SK-N-SH (cell line): ENCODE measurements at regions not wholly inside any gene's neighbourhood (a gene's known extent, or its start where the extent isn't known, plus 50 kb on each side); places are given as distances from the start of the nearest gene placed in this dataset.

Experiments used
- CTCF ChIA-PET: fragments of 300-600, 350-600 bp; formaldehyde crosslinking; extraction: SDS; loops from one replicate; lab custom pipeline; 2021; lab: Yijun Ruan, JAX
- POLR2A ChIA-PET: fragments of 350-600 bp; sonication (Branson Sonifier 250); formaldehyde crosslinking; extraction: SDS; loops from one replicate; lab custom pipeline; 2020; ENCODE audit warnings: antibody characterized with exemption, inconsistent platforms; lab: Yijun Ruan, JAX
- DNase-seq: peaks from one replicate; pipeline ENCODE4 v3.0.0; 2012
- H2AFZ ChIP-seq: fragments of 200-600 bp; sonication (generic); 2 replicates; pipeline ENCODE4 v1.8.1; 2016; ENCODE audit warnings: antibody characterized with exemption, mild to moderate bottlenecking, low read depth
- H3F3A ChIP-seq: fragments of 200-600 bp; sonication (generic); replicated peaks from 2 replicates; pipeline ENCODE3; 2016; ENCODE audit warnings: antibody characterized with exemption, mild to moderate bottlenecking; ENCODE audit not compliant: insufficient read depth
- H3K27ac ChIP-seq, 2 experiments: fragments of 200-500 bp in 1 of 2; fragments of 200-600 bp in 1 of 2; sonication (Bioruptor generic) in 1 of 2; sonication (generic), shearing (Covaris generic) in 1 of 2; 2 replicates each; pipeline versions ENCODE4 v1.5.1 to v1.6.1; 2014 to 2016; ENCODE audit warnings: low read depth in 2 of 2, inconsistent platforms in 1 of 2, low read length in 1 of 2, mild to moderate bottlenecking in 1 of 2, mixed read lengths in 1 of 2
- H3K27me3 ChIP-seq: fragments of 200-600 bp; sonication (generic), shearing (Covaris generic); 2 replicates; pipeline ENCODE4 v1.6.1; 2016; ENCODE audit warnings: mixed run types; ENCODE audit not compliant: insufficient read depth
- H3K36me3 ChIP-seq, 2 experiments: fragments of 200-500 bp in 1 of 2; fragments of 200-600 bp in 1 of 2; sonication (Bioruptor generic) in 1 of 2; sonication (generic) in 1 of 2; replicated peaks in 1 of 2; 2 replicates each; pipeline versions ENCODE3 to v1.5.1; 2014 to 2016; ENCODE audit warnings: low read length in 1 of 2, mild to moderate bottlenecking in 1 of 2; ENCODE audit not compliant: insufficient read depth in 2 of 2, control insufficient read depth in 1 of 2
- H3K4me1 ChIP-seq, 2 experiments: fragments of 200-500 bp in 1 of 2; fragments of 200-600 bp in 1 of 2; sonication (Bioruptor generic) in 1 of 2; sonication (generic), shearing (Covaris generic) in 1 of 2; 2 replicates each; pipeline versions ENCODE4 v1.5.1 to v1.6.1; 2014 to 2016; ENCODE audit warnings: low read depth in 1 of 2, low read length in 1 of 2, mixed run types in 1 of 2; ENCODE audit not compliant: insufficient read depth in 2 of 2, control insufficient read depth in 1 of 2
- H3K4me2 ChIP-seq: fragments of 200-600 bp; sonication (generic), shearing (Covaris generic); 2 replicates; pipeline ENCODE4 v1.6.1; 2017; ENCODE audit warnings: mixed run types
- H3K4me3 ChIP-seq, 2 experiments: fragments of 200-500 bp in 1 of 2; fragments of 200-600 bp in 1 of 2; sonication (Bioruptor generic) in 1 of 2; sonication (generic), shearing (Covaris generic) in 1 of 2; 2 replicates each; pipeline versions ENCODE4 v1.5.1 to v1.8.1; 2014 to 2016; ENCODE audit warnings: low read depth in 2 of 2, inconsistent platforms in 1 of 2, low read length in 1 of 2, mild to moderate bottlenecking in 1 of 2, mixed read lengths in 1 of 2, moderate library complexity in 1 of 2
- H3K79me2 ChIP-seq: fragments of 200-600 bp; sonication (generic); 2 replicates; pipeline ENCODE4 v1.8.1; 2017; ENCODE audit warnings: mild to moderate bottlenecking; ENCODE audit not compliant: insufficient read depth
- H3K9ac ChIP-seq: fragments of 200-600 bp; sonication (generic); 2 replicates; pipeline ENCODE4 v1.6.1; 2017; ENCODE audit warnings: mixed run types
- H3K9me2 ChIP-seq: fragments of 200-600 bp; sonication (generic); 2 replicates; pipeline ENCODE4 v1.6.1; 2017; ENCODE audit warnings: mixed run types
- H3K9me3 ChIP-seq: fragments of 200-600 bp; sonication (generic); 2 replicates; pipeline ENCODE4 v1.6.1; 2017; ENCODE audit warnings: mixed run types, mild to moderate bottlenecking, moderate library complexity
- H4K20me1 ChIP-seq: fragments of 200-600 bp; sonication (generic); 2 replicates; pipeline ENCODE4 v1.6.1; 2017; ENCODE audit warnings: mild to moderate bottlenecking, mixed run types; ENCODE audit not compliant: insufficient read depth
- CHD2 ChIP-seq: fragments of 150-350 bp; IDR thresholded peaks from 2 replicates; pipeline ENCODE4 v1.6.1; 2018; ENCODE audit warnings: low read length; ENCODE audit not compliant: partially characterized antibody
- CTCF ChIP-seq: fragments of 200-600 bp; sonication (generic); IDR thresholded peaks from 2 replicates; pipeline ENCODE4 v1.6.1; 2017; ENCODE audit warnings: antibody characterized with exemption, mild to moderate bottlenecking, moderate library complexity
- ELF1 ChIP-seq: IDR thresholded peaks from 2 replicates; pipeline ENCODE4 v1.4.0; 2012
- FOSL2 ChIP-seq: IDR thresholded peaks from 2 replicates; pipeline ENCODE4 v1.4.0; 2012; ENCODE audit warnings: low read depth, mild to moderate bottlenecking, moderate library complexity, borderline replicate concordance
- GABPA ChIP-seq: IDR thresholded peaks from 2 replicates; pipeline ENCODE4 v1.4.0; 2012; ENCODE audit warnings: low read depth, mild to moderate bottlenecking
- GATA2 ChIP-seq: sonication (generic); formaldehyde crosslinking; IDR thresholded peaks from 2 replicates; pipeline ENCODE4 v1.5.0; 2020; ENCODE audit warnings: mild to moderate bottlenecking, missing genetic modification reagents
- MEF2A ChIP-seq: IDR thresholded peaks from 2 replicates; pipeline ENCODE4 v1.4.0; 2012; ENCODE audit warnings: low read depth, borderline replicate concordance
- MXI1 ChIP-seq: IDR thresholded peaks from 2 replicates; pipeline ENCODE4 v1.6.1; 2012; ENCODE audit warnings: mild to moderate bottlenecking, low read depth, low read length, improper control_type of control experiment
- NRF1 ChIP-seq: IDR thresholded peaks from 2 replicates; pipeline ENCODE4 v1.6.1; 2012; ENCODE audit warnings: low read depth, mild to moderate bottlenecking, low read length
- PBX3 ChIP-seq: IDR thresholded peaks from 2 replicates; pipeline ENCODE4; 2012
- RCOR1 ChIP-seq: fragments of 150-350 bp; IDR thresholded peaks from 2 replicates; pipeline ENCODE4 v1.6.1; 2017; ENCODE audit warnings: antibody characterized with exemption, low read length
- REST ChIP-seq: IDR thresholded peaks from 2 replicates; pipeline ENCODE4 v1.6.1; 2012; ENCODE audit warnings: mild to moderate bottlenecking, low read depth, low read length, moderate library complexity
- RFX5 ChIP-seq: IDR thresholded peaks from 2 replicates; pipeline ENCODE4 v1.6.1; 2012; ENCODE audit warnings: mild to moderate bottlenecking, improper control_type of control experiment, low read length
- RXRA ChIP-seq: IDR thresholded peaks from 2 replicates; pipeline ENCODE4 v1.4.0; 2012; ENCODE audit warnings: low read depth, mild to moderate bottlenecking, borderline replicate concordance
- SIN3A ChIP-seq: IDR thresholded peaks from 2 replicates; pipeline ENCODE4 v1.6.1; 2012; ENCODE audit warnings: low read depth, mild to moderate bottlenecking, low read length, moderate library complexity, borderline replicate concordance
- TCF12 ChIP-seq: IDR thresholded peaks from 2 replicates; pipeline ENCODE4 v1.4.0; 2012
- TEAD4 ChIP-seq: IDR thresholded peaks from 2 replicates; pipeline ENCODE4 v1.4.0; 2012; ENCODE audit warnings: mild to moderate bottlenecking, borderline replicate concordance; ENCODE audit not compliant: insufficient read depth
- USF2 ChIP-seq: fragments of 150-350 bp; IDR thresholded peaks from 2 replicates; pipeline ENCODE4 v1.6.1; 2017; ENCODE audit warnings: antibody characterized with exemption, low read length, low read depth, borderline replicate concordance
- ZBTB33 ChIP-seq: IDR thresholded peaks from 2 replicates; pipeline ENCODE4 v1.4.0; 2012; ENCODE audit warnings: low read depth, borderline replicate concordance
- WGBS: methylation state at CpG from one replicate; pipeline ENCODE4 v1.1.6; 2017; ENCODE audit warnings: low lambda C conversion rate; 5-methylcytosine and 5-hydroxymethylcytosine counted together

GRCh38 chr15:70291305-70292075, 193.8 kb upstream of the TLE3 start (continued):
- no peak for TF ChIP-seq NRF1
- TF ChIP-seq MXI1 = no peak
- no peak for TF ChIP-seq CTCF
- no peak for TF ChIP-seq TEAD4
- TF ChIP-seq USF2 = no peak
- TF ChIP-seq RCOR1 = no peak
- no peak for TF ChIP-seq REST
- no peak for TF ChIP-seq RFX5
- no peak for TF ChIP-seq TCF12

GRCh38 chr15:70290708-70291107, 193.0 kb upstream of the TLE3 start:
- H3K4me2 ChIP-seq = no peak overlapping the region
- POLR2A ChIA-PET = no interaction called here
- peaks cover 0 to 51% of the 10 kb centered on the region in 2 experiments; a peak in 1 of 4 replicates for H3K4me1 ChIP-seq
- DNase-seq = no peak
- H3K9me3 ChIP-seq = no peaks in the 10 kb centered on the region
- peak overlapping the region in 1 of 2 experiments; percentile 71; a peak in 2 of 4 replicates for H3K27ac ChIP-seq
- no peaks in the 10 kb centered on the region for H3F3A ChIP-seq
- CTCF ChIA-PET = no interaction called here
- WGBS = 96% methylated on average over 6 of the region's 6 CpGs
- no peak for TF ChIP-seq USF2
- no peak for TF ChIP-seq CHD2
- no peak for TF ChIP-seq RCOR1
- TF ChIP-seq NRF1 = no peak
- TF ChIP-seq SIN3A = no peak
- TF ChIP-seq MEF2A = no peak
- TF ChIP-seq ZBTB33 = no peak
- TF ChIP-seq FOSL2 = no peak
- TF ChIP-seq ELF1 = no peak
- no peak for TF ChIP-seq GABPA
- TF ChIP-seq PBX3 = no peak
- TF ChIP-seq GATA2 (CRISPR knock-in tag) = no peak
- no peak for TF ChIP-seq RXRA
- H4K20me1 ChIP-seq = no peaks in the 10 kb centered on the region
- no peak overlapping the region for H3K9ac ChIP-seq
- H2AFZ ChIP-seq = no peak overlapping the region
- no peaks in the 10 kb centered on the region for H3K36me3 ChIP-seq
- H3K79me2 ChIP-seq = no peaks in the 10 kb centered on the region
- no peaks in the 10 kb centered on the region for H3K9me2 ChIP-seq
- no peaks in the 10 kb centered on the region for H3K27me3 ChIP-seq
- H3K4me3 ChIP-seq = no peak overlapping the region
